ENCODE measurements at regions not wholly inside any gene's neighbourhood (a gene's known extent, or its start where the extent isn't known, plus 50 kb on each side); places are given as distances from the start of the nearest gene placed in this dataset.

DNA sequence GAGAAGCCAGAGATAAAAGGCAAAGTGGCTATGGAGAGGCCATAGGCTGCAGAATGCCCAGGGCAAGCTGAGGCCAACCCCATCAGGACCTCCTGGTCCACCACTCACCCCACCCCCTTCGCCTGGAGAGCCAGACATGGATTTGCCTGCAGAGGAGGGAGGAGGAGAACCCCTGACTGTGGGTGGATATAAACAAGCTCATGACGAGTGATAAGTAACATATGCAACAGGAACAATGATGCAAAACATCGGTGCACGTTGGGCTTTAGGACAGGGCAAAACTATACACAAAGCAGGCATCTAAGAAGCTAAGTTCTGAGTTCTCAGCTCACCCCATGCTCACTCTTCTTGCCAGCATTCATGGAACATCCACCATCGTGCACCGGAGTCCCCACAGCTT, 150.3 kb downstream of the ETS2 start:
- Histone ChIP-seq H3K4me1 (peaks cover 0 to 51% (median 31%) of the 10 kb centered on the region in 9 donors), H3K4me3 (no peak overlapping the region), H3K27ac (peak overlapping the region in 2 of 10 donors; percentile 1 to 40), H3K27me3 (no peaks in the 10 kb centered on the region), H3K9me3 (no peaks in the 10 kb centered on the region), H3K36me3 (no peaks in the 10 kb centered on the region)
- DNase-seq (no peak), ATAC-seq (peak in 1 of 8 donors; percentile 14)
- intact Hi-C loops (cut with DNase I) = no loop called here
- 67 to 68% methylated on average over 6 of the region's 6 CpGs for WGBS, 2 donors
- TF ChIP-seq, protein P1, sequence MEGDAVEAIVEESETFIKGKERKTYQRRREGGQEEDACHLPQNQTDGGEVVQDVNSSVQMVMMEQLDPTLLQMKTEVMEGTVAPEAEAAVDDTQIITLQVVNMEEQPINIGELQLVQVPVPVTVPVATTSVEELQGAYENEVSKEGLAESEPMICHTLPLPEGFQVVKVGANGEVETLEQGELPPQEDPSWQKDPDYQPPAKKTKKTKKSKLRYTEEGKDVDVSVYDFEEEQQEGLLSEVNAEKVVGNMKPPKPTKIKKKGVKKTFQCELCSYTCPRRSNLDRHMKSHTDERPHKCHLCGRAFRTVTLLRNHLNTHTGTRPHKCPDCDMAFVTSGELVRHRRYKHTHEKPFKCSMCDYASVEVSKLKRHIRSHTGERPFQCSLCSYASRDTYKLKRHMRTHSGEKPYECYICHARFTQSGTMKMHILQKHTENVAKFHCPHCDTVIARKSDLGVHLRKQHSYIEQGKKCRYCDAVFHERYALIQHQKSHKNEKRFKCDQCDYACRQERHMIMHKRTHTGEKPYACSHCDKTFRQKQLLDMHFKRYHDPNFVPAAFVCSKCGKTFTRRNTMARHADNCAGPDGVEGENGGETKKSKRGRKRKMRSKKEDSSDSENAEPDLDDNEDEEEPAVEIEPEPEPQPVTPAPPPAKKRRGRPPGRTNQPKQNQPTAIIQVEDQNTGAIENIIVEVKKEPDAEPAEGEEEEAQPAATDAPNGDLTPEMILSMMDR (IDR thresholded peaks at IDR 0.05) = no peak

GRCh38 chr21:38955495-38955894, 149.8 kb downstream of the ETS2 start:
- DNase-seq = peak; percentile 32 to 53
- H3K27ac ChIP-seq = peak overlapping the region in 1 of 10 donors; percentile 40

DNA sequence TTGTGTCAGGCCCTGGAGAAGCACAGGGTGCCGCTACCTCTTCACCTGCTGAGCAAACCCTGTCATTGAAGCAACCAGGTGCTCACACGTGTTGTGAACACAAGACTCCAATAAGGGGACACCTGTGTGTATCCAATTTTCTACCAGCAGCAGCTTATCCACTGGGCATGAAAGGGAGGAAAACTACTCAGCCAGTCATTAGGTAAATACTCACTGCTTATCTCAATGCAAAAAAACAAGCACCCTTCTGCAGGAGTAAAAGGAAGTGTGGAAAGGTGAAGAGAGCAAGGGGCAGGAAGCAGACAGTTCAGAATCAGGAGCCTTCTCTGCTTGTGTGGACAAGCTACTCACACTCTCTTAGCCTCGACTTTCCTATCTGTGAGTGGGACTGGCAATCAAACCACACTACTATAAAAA, 148.9 kb downstream of the ETS2 start:
- Histone ChIP-seq H3K27me3 (no peaks in the 10 kb centered on the region), H3K4me3 (no peak overlapping the region), H3K9me3 (peaks cover 0 to 12% (median 0%) of the 10 kb centered on the region in 11 donors), H3K27ac (no peak overlapping the region), H3K36me3 (no peaks in the 10 kb centered on the region), H3K4me1 (peaks cover 0 to 47% (median 27%) of the 10 kb centered on the region in 9 donors)
- ATAC-seq (no peak), DNase-seq (no peak)
- WGBS, 2 donors = 79 to 82% methylated on average over 3 of the region's 3 CpGs
- intact Hi-C loops (cut with DNase I) = no loop called here
- TF ChIP-seq, protein P1 (IDR thresholded peaks at IDR 0.05) = no peak

More at GRCh38 chr21:38955495-38955894, 149.8 kb downstream of the ETS2 start:
- intact Hi-C loops (cut with DNase I) = no loop called here
- TF ChIP-seq, protein P1 (IDR thresholded peaks at IDR 0.05) = no peak
- H3K4me1 ChIP-seq = peaks cover 0 to 51% (median 31%) of the 10 kb centered on the region in 9 donors
- H3K36me3 ChIP-seq = no peaks in the 10 kb centered on the region
- H3K27me3 ChIP-seq = no peaks in the 10 kb centered on the region
- 61 to 76% methylated on average over 8 of the region's 8 CpGs for WGBS, 2 donors
- ATAC-seq = peak in 7 of 8 donors; percentile 17 to 87 (median 82)
- peaks cover 0 to 4% (median 0%) of the 10 kb centered on the region in 11 donors for H3K9me3 ChIP-seq
- H3K4me3 ChIP-seq = no peak overlapping the region

DNA sequence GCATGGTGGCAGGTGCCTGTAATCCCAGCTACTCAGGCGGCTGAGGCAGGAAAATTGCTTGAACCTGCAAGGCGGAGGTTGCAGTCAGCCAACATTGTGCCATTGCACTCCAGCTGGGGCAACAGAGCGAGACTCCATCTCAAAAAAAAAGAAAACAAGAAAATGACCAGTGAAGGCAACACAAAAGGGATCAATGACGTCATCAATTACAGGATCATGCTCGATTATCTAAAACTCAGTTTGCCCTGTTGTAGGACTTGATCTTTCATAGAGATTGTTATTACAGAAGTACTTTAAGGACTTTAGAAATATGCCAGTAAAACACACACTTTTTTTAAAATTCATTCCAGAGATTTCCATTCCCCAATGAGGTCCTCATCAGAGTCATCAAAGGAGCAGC, 147.8 kb downstream of the ETS2 start:
- intact Hi-C loops (cut with DNase I) = no loop called here
- DNase-seq (no peak), ATAC-seq (no peak)
- 97 to 99% methylated on average over 5 of the region's 5 CpGs for WGBS, 2 donors
- peaks cover 0 to 12% (median 0%) of the 10 kb centered on the region in 11 donors for H3K9me3 ChIP-seq
- H3K27ac ChIP-seq = no peak overlapping the region
- TF ChIP-seq, protein P1 (IDR thresholded peaks at IDR 0.05) = no peak
- no peaks in the 10 kb centered on the region for H3K36me3 ChIP-seq
- peaks cover 0 to 36% (median 22%) of the 10 kb centered on the region in 9 donors for H3K4me1 ChIP-seq
- H3K27me3 ChIP-seq = no peaks in the 10 kb centered on the region
- H3K4me3 ChIP-seq = no peak overlapping the region
